A673 (cell line): ENCODE measurements at regions not wholly inside any gene's neighbourhood (a gene's known extent, or its start where the extent isn't known, plus 50 kb on each side); places are given as distances from the start of the nearest gene placed in this dataset.
A peak's percentile ranks its signal among the peaks of the same experiment; 100 is the strongest.

Experiments
- EZH2 ChIP-seq: fragments of 200-600 bp; sonication (generic); IDR thresholded peaks from 2 replicates; pipeline ENCODE4 v1.6.1; 2017; ENCODE audit warnings: borderline replicate concordance, low read depth, mild to moderate bottlenecking, mixed read lengths, antibody characterized with exemption, low read length; ENCODE audit not compliant: poor library complexity, severe bottlenecking
- TF ChIP-seq, protein P1 (sequence below): fragments of 300-800, 200-600 bp; sonication (generic); conservative IDR thresholded peaks from 2 replicates; pipeline ENCODE4 v1.5.1; 2017; ENCODE audit warnings: low read depth, mild to moderate bottlenecking, antibody characterized with exemption, low read length, moderate library complexity, mixed read lengths

DNA sequence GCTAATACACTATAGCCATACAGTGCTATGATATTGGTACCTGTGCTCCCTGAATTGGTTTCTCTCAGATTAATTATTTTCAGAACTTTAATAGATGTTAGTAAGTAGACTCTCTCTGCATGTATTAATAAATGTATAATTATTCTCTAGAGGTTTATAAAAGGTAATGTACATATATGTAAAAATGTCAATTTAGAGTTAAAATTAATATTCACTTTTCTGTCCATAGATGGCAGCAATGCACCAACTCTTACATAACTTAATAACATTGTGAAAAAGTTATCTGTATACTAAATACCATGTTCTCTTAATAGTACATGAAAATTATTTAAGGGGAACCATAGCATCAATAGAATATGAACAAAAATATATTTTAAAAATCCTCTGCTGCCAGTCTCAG, 515.0 kb upstream of the KLHL1 start:
- TF ChIP-seq, protein P1, sequence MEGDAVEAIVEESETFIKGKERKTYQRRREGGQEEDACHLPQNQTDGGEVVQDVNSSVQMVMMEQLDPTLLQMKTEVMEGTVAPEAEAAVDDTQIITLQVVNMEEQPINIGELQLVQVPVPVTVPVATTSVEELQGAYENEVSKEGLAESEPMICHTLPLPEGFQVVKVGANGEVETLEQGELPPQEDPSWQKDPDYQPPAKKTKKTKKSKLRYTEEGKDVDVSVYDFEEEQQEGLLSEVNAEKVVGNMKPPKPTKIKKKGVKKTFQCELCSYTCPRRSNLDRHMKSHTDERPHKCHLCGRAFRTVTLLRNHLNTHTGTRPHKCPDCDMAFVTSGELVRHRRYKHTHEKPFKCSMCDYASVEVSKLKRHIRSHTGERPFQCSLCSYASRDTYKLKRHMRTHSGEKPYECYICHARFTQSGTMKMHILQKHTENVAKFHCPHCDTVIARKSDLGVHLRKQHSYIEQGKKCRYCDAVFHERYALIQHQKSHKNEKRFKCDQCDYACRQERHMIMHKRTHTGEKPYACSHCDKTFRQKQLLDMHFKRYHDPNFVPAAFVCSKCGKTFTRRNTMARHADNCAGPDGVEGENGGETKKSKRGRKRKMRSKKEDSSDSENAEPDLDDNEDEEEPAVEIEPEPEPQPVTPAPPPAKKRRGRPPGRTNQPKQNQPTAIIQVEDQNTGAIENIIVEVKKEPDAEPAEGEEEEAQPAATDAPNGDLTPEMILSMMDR = peak; percentile 61
- no peak for TF ChIP-seq EZH2
